GM10266 (cell line): ENCODE measurements at regions not wholly inside any gene's neighbourhood (a gene's known extent, or its start where the extent isn't known, plus 50 kb on each side); places are given as distances from the start of the nearest gene placed in this dataset.
"Not testable (repeated sequence)": the region's sequence is repeated elsewhere in the genome, so short reads cannot be mapped to it uniquely, and the experiment has no call there.

Experiments used
- DNase-seq: peaks from one replicate; pipeline ENCODE4 v3.0.0; 2012; ENCODE audit errors: extremely low spot score
- TF ChIP-seq, protein P1 (sequence below): IDR thresholded peaks from 2 replicates; pipeline ENCODE4 v1.5.1; 2012; ENCODE audit warnings: mild to moderate bottlenecking, low read depth; ENCODE audit not compliant: control insufficient read depth, insufficient read depth; ENCODE audit errors: missing control alignments

DNA sequence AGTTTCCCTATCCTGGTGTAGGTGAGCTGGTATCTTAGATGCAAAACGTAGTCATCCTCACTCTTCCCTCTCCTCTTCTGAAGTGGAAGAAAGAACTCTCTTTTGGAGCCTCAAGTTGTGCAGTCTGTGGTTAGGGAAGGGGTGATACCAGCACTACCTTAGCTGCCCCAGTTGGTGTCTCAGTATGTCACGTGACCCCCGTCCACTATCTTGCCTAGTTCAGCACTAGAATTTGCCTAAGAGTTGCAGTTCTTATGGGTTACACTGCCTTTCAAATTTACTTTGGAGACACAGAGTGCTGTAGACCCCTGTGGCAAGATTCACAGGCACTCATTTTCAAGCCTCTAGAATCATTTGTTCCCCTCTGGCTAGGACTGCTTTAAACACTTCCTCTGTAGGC lies 322.8 kb upstream of the EDA2R start:
- no peak for DNase-seq
- TF ChIP-seq, protein P1, sequence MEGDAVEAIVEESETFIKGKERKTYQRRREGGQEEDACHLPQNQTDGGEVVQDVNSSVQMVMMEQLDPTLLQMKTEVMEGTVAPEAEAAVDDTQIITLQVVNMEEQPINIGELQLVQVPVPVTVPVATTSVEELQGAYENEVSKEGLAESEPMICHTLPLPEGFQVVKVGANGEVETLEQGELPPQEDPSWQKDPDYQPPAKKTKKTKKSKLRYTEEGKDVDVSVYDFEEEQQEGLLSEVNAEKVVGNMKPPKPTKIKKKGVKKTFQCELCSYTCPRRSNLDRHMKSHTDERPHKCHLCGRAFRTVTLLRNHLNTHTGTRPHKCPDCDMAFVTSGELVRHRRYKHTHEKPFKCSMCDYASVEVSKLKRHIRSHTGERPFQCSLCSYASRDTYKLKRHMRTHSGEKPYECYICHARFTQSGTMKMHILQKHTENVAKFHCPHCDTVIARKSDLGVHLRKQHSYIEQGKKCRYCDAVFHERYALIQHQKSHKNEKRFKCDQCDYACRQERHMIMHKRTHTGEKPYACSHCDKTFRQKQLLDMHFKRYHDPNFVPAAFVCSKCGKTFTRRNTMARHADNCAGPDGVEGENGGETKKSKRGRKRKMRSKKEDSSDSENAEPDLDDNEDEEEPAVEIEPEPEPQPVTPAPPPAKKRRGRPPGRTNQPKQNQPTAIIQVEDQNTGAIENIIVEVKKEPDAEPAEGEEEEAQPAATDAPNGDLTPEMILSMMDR: no peak

DNA sequence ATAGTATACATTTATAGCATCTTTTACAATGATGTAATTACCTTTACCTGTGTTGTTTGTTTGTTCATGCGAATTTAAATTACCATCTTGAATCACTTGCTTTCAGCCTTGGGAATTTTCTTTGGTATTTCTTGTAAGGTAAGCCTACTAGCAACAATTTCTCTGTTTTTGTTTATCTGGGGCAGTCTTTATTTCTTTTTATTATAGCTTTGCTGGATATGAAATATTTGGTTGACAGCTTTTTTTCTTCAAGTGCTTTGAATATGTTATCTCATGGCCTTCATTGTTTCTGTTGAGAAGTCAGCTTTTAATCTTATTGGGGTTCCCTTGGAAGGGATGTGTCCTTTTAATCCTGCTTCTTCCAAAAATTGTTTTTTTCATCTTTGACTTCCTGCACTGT lies 292.8 kb upstream of the EDA2R start:
- TF ChIP-seq, protein P1: no peak
- DNase-seq: no peak

GRCh38 chrX:66930516-66930915 lies 291.6 kb upstream of the EDA2R start:
- not testable (repeated sequence) for DNase-seq

DNA sequence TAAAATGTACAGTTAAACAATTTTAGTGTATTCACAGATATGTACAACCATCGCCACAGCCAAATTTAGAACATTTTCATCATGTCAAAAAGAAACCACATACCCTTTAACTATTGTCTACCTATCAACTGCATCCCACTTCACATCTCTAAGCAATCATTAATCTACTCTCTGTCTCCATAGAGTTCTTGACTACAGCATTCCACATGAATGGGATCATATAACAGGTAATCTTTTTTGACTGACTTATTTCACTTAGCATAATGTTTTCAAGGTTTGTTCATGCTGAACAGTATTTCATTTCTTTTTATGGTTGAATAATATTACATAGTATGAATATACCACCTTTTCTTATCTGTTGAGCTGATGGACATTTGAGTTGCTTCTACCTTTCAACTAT lies 281.4 kb upstream of the EDA2R start:
- DNase-seq: no peak
- TF ChIP-seq, protein P1: no peak

DNA sequence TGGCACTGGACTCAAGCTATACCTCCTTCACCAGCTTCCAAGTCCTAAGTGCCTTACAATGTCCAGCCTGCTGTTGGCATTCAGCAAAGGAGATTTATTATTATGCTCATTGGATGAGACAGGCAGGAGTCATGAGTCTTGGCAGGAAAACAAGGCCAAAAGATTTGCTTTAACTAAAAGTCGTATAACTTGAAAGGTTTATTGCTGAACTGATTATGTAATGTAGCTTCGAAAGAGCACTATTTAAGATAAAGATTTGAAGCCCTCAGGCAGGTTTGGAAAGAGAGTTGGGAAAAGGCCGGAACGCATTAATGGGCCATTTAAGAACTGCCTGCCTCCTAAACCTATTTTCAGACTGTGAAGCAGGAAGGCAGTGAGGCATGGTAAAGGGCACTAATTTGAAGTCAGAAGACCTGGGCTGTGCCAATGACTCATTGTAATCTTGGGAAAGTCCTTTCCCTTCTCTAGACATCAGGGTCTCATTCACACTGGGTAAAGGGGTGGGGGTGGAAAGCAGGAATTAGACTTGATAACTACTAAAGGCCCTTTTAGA lies 280.5 kb upstream of the EDA2R start:
- DNase-seq: no peak
- TF ChIP-seq, protein P1: no peak

- no peak for DNase-seq
These were observed 279.6 kb upstream of the EDA2R start for GRCh38 chrX:66918511-66918910.

DNA sequence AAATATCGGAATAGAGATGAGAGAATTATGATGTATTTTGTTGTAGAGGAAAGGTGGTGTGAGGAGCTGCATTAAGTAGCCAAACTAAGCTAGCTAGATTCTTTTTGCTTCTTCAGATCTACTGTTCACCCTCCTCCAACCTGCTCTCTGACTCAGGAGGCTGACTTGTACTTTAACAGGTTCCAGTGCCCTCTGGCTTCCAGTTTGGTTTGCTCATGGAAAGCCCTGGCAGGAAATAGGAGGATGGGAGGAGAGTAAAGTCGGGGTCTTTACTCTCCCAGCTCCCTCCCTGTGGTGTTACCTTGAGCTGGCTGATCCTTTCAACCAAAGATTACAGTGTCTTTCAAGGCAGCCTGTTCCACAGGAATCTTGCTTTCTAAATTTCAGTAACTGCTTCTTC lies 277.0 kb upstream of the EDA2R start:
- no peak for DNase-seq

More at GRCh38 chrX:66918511-66918910, 279.6 kb upstream of the EDA2R start:
- TF ChIP-seq, protein P1: no peak

More for the DNA sequence above, 277.0 kb upstream of the EDA2R start:
- TF ChIP-seq, protein P1: no peak
